ENCODE measurements at regions not wholly inside any gene's neighbourhood (a gene's known extent, or its start where the extent isn't known, plus 50 kb on each side); places are given as distances from the start of the nearest gene placed in this dataset.

DNA sequence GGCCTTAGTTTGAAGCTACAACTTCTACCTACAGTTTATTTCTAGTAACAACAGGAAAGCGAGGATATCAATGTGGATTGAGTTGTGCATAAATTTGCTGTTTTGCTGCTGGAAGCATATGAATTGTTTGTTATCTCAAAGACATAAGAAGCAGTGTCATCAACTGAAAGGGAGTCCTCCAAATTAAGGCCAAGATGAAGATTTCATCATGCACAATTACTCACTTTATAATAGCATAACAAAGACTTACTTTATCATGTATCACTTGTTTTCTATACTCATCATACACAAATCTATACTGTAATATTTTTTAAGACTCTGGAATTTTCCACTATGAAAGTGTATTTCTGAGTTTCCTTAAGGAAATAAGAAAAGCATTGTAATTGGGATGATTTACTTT lies 136.1 kb upstream of the FANCL start:
- H3K4me3 ChIP-seq (ENCODE audit: low read depth, low read length), result no peak overlapping the region
- no peak for DNase-seq (ENCODE audit: low read depth)
- TF ChIP-seq, protein P1, sequence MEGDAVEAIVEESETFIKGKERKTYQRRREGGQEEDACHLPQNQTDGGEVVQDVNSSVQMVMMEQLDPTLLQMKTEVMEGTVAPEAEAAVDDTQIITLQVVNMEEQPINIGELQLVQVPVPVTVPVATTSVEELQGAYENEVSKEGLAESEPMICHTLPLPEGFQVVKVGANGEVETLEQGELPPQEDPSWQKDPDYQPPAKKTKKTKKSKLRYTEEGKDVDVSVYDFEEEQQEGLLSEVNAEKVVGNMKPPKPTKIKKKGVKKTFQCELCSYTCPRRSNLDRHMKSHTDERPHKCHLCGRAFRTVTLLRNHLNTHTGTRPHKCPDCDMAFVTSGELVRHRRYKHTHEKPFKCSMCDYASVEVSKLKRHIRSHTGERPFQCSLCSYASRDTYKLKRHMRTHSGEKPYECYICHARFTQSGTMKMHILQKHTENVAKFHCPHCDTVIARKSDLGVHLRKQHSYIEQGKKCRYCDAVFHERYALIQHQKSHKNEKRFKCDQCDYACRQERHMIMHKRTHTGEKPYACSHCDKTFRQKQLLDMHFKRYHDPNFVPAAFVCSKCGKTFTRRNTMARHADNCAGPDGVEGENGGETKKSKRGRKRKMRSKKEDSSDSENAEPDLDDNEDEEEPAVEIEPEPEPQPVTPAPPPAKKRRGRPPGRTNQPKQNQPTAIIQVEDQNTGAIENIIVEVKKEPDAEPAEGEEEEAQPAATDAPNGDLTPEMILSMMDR (IDR thresholded peaks at IDR 0.05; ENCODE audit: control insufficient read depth, extremely low read depth, insufficient read depth), result no peak

DNA sequence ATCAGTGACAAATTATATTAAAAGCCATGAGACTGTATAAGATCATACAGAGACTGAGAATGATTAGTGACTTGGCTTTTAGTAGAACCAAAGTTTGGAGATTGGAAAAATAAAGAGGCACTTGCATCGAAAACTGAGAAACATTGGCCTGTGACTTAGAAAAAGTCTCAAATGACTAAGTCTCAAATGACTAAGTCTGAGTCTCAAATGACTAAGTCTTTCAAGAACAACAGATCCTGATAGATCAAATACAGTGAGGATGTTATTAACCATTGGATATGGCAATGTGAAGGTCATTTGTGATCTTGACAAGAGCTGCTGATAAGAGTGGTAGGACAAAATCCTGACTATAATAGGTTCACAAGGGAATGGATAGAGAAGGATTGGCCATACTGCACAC lies 135.5 kb upstream of the FANCL start:
- DNase-seq (ENCODE audit: low read depth), result no peak
- H3K4me3 ChIP-seq (ENCODE audit: low read depth, low read length), result no peak overlapping the region
- TF ChIP-seq, protein P1 (IDR thresholded peaks at IDR 0.05; ENCODE audit: control insufficient read depth, extremely low read depth, insufficient read depth), result no peak

DNA sequence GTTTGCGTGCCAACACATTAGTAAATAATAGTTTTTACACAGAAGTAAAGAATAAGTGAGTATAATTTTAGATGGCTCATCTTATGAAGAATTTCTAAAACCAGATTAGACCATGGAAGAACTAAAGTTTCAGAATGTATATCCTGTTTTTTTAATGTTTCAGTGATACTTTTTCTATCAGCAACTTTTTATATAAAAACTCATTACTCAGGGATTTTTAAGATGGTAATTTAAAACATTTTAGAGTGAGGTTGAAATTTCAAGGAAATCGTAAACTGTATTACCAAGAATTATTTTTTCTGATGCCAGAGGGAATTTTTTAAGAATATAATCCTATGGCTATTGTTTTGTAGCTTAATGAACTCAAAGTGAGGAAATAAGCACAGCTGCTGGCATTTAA lies 128.5 kb upstream of the FANCL start:
- TF ChIP-seq, protein P1 (IDR thresholded peaks at IDR 0.05; ENCODE audit: control insufficient read depth, extremely low read depth, insufficient read depth), result no peak
- no peak overlapping the region for H3K4me3 ChIP-seq (ENCODE audit: low read depth, low read length)
- DNase-seq (ENCODE audit: low read depth), result no peak

DNA sequence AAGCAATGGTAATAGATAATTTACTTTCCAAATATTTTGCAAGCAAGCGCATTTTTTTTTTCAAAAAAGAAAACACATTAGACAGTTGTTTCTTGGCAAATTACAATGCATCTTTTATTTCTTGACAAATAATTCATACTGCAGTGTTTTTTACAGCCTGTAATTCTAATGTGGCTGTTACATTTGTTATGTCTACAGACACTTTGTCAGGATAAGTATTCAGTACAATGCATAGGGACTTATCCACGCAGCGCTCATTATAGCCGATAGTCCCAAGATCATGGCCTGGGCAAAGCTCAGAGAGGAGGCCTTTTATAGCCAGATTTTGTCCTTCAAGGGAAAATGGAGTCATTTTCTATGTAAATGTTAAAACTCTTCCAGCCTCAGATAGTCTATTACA lies 123.0 kb upstream of the FANCL start:
- H3K4me3 ChIP-seq (ENCODE audit: low read depth, low read length), result no peak overlapping the region
- TF ChIP-seq, protein P1 (IDR thresholded peaks at IDR 0.05; ENCODE audit: control insufficient read depth, extremely low read depth, insufficient read depth), result no peak
- no peak for DNase-seq (ENCODE audit: low read depth)

DNA sequence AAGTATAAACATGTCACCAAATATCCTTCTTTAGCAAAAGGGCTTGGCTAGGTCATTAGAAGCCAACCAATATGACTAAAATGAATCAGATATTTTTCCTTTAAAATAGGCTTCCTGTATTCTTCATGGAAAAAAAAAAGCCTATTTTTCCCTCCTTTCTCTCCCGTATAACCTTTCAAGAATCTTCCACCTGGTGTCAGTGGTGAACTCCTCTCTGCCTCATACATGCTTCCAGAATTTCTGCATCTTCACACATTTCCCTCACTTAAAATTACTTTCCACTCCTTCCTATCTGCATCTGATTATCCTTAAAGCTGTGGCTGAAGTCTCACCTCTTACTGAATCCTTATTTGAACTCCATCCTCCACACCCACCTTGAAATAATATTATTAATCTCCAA lies 116.9 kb upstream of the FANCL start:
- no peak for DNase-seq (ENCODE audit: low read depth)
- TF ChIP-seq, protein P1 (IDR thresholded peaks at IDR 0.05; ENCODE audit: control insufficient read depth, extremely low read depth, insufficient read depth), result no peak
- H3K4me3 ChIP-seq (ENCODE audit: low read depth, low read length), result no peak overlapping the region

DNA sequence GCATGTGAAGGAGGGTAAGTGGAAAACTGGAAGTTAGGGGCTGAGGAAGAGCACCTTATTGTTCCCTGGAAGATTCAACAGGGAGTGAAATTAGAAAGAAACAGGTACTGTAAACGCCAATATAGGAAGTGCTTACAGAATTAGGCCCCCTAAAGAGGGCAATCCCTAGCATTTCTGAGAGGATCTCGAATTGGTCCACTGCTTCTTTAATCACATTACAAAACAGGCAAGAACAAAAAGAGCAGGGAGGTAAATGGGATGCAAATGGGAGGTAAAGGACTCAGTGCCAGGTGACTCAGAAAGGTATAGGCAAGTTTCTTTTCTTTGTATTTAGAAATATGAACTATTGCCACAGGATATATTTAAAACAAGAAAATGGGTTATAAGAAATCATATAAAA lies 116.4 kb upstream of the FANCL start:
- DNase-seq (ENCODE audit: low read depth), result no peak
- H3K4me3 ChIP-seq (ENCODE audit: low read depth, low read length), result no peak overlapping the region

DNA sequence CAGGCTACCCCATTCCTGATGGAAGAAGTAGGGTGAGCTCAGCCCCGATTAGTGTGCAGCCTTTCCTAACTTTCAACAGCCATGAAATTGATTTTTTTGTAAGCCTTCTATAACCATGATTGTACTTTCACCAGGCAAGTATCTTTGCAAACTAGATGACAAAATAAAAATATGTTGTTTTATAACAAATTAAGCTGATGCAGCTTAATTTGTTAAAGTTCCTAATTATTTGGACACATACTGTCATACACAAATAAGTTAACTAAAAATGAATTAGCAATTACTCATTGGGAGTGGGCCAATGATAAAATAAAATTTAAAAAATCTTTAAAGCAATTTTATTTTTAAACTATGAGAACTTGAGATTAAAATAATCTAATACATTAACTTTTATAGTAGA lies 113.1 kb upstream of the FANCL start:
- no peak overlapping the region for H3K4me3 ChIP-seq (ENCODE audit: low read depth, low read length)
- DNase-seq (ENCODE audit: low read depth), result no peak
- TF ChIP-seq, protein P1 (IDR thresholded peaks at IDR 0.05; ENCODE audit: control insufficient read depth, extremely low read depth, insufficient read depth), result no peak

More for the DNA sequence above, 116.4 kb upstream of the FANCL start:
- TF ChIP-seq, protein P1 (IDR thresholded peaks at IDR 0.05; ENCODE audit: control insufficient read depth, extremely low read depth, insufficient read depth), result no peak
